GM19372 (cell line): ENCODE measurements at regions not wholly inside any gene's neighbourhood (a gene's known extent, or its start where the extent isn't known, plus 50 kb on each side); places are given as distances from the start of the nearest gene placed in this dataset.

Experiments
- ATAC-seq: cut with Tn5 transposase; IDR thresholded peaks from one replicate; pipeline ENCODE4 v1.9.1; 2021; ENCODE audit warnings: mild to moderate bottlenecking, low read depth, moderate library complexity; ENCODE audit not compliant: unreplicated experiment

GRCh38 chr12:85504164-85504563 lies 224.1 kb downstream of the ALX1 start:
- no peak for ATAC-seq

- ATAC-seq: no peak
These were observed 224.6 kb downstream of the ALX1 start for GRCh38 chr12:85504624-85505023.

- ATAC-seq: no peak
These were observed 227.4 kb downstream of the ALX1 start for GRCh38 chr12:85507456-85507855.

DNA sequence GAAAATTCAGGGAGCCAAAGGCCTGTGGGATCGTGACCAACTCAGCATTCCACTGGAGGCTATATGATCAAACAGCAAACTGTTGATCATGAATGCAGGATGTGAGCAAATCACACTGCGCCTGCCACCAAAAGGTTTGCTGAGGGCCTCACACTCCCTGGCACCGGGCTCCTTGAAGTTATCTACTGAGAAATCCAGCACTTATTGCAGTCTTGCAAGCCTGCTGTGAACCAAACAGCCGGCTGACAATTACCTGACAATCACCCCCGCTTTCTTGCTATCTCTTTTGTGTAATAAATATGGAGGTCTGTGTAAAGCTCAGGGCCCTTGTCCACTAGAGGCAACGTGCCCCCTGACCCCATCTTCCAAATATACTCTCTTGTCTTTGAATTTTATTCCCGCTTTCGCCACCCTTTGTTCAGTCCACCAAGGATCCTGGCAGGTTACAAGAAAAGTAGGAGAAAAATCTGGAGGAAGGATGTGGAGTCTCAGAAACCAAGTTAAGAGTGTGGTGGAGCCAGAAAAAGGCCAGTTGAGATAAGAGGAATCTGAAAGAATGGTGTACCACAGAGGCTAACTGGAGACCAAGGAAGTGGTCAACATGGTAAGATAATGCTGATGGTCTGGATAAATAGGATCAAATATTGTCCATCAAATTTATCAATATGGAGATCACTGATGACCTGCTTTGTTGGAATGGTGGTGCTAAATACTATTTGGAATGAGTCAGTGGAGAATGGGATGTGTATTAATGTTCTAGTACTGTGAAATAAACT lies 229.2 kb downstream of the ALX1 start:
- peak; percentile 20 for ATAC-seq

DNA sequence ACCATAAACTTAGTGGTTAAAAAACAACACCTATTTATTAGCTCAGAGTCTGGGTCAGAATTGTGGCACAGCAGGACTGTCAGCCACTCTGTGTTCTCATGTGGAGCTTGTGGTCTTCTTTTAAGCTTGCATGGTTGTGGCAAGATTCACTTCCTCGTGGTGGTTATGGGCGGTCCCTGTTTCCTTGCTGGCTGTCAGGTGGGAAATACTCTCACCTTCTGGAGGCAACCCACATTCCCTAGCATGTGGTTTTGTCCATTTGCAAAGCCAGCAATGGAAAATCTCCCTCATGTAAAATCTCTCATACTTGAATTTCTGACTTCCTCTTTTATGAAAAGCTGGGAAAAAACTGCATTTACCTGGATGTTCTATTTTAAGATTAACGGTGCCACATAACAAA lies 229.8 kb downstream of the ALX1 start:
- peak; percentile 82 for ATAC-seq

- ATAC-seq: no peak
These were observed 236.0 kb downstream of the ALX1 start for GRCh38 chr12:85516039-85516438.

DNA sequence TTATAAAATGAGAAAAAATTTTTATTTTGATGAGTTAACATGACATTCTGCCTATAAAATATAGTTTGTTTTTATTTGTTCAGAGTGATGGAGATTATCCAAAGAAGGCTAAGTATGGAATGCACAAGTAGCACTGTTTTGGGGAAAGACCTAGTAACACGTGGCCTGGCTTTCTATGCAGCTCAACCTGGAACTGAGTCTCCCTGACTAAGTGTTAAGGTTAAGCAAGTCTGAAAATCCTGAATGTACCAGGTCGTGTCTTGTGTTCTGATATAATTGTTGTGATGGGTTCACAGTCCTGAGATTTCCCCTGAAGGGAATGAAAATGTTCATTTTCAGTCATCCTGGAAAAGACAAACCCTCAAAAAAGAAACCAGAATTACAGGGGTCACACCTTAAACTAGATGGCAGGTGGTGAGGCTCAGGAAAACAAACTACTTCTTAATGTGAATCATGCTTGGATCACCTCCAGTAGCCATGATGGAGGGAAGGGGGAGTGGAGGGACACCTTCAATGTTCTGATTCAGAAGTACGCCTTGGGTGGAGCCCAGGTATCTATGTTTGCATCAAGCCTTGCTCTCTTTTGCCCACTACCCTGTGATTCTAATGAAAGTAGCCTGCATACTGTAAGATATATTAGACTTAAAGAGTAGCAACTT lies 236.8 kb downstream of the ALX1 start:
- ATAC-seq: no peak

- no peak for ATAC-seq
These were observed 239.1 kb downstream of the ALX1 start for GRCh38 chr12:85519163-85519562.

- no peak for ATAC-seq
These were observed 243.2 kb downstream of the ALX1 start for GRCh38 chr12:85523197-85523596.

GRCh38 chr12:85527192-85527591 lies 247.2 kb downstream of the ALX1 start:
- peak; percentile 55 for ATAC-seq

GRCh38 chr12:85529896-85530295 lies 249.9 kb downstream of the ALX1 start:
- ATAC-seq: no peak

- ATAC-seq: no peak
These were observed 250.4 kb downstream of the ALX1 start for GRCh38 chr12:85530456-85530855.

GRCh38 chr12:85531341-85531740 lies 251.3 kb downstream of the ALX1 start:
- peak; percentile 87 for ATAC-seq

DNA sequence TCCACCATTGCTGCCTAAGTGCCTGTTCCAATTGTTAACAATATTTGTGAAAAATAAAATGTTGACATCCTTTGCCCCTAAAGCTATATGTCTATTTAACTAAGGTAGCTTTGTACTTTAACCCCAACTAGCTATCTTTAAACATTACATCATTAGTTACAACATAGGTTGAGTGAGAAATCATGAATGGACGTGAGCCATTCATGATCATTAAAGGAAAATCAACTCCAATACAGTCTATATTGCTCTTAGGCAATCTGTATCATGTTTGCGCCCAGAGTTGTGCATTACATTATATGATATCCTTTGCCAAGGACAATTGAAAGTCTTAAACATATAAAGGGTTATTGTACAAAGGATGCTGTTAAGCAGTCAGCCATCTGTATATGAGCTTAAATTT lies 269.6 kb downstream of the ALX1 start:
- no peak for ATAC-seq

GRCh38 chr12:85550924-85551323 lies 270.9 kb downstream of the ALX1 start:
- no peak for ATAC-seq

DNA sequence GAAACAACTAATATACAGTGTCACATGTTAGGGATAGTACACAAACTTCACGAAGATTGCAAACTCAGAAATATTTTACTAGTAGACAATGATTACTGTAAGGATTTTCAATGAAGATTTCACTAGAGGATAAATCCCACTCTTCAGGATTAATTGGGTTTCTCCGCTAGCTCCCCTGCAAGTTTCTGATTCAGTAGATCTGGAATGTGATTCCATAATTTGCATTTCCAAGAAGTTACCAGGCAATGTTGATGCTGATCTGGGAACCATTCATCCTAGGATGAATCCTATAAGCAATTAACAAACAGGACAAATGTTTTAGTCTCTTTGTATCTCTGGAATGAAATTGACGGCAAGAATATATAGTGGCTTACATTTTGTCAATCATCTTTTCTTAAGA lies 272.4 kb downstream of the ALX1 start:
- no peak for ATAC-seq

- ATAC-seq: no peak
These were observed 277.8 kb downstream of the ALX1 start for GRCh38 chr12:85557850-85558249.

- ATAC-seq: no peak
These were observed 277.5 kb downstream of the RASSF9 start for GRCh38 chr12:85558684-85559083.

GRCh38 chr12:85559127-85559526 lies 277.1 kb downstream of the RASSF9 start:
- no peak for ATAC-seq

DNA sequence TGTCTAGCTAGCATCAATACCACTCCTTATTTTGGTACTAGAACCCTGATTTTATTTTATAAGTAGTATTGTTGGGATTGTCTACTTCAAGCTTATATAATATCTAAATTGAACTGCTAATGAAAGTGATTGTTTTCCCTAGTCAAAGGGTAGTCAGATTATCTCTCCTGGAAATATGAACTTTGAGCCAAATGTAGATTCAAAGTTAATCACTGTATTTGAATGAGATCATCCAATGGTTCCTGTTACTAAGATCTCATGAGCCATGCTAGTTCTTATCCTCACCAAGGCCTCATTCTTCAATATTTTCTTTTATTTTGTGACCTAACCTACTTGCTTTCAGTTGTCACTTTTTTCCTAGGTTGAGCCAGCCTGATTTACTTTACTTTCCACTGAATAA lies 276.7 kb downstream of the RASSF9 start:
- no peak for ATAC-seq

DNA sequence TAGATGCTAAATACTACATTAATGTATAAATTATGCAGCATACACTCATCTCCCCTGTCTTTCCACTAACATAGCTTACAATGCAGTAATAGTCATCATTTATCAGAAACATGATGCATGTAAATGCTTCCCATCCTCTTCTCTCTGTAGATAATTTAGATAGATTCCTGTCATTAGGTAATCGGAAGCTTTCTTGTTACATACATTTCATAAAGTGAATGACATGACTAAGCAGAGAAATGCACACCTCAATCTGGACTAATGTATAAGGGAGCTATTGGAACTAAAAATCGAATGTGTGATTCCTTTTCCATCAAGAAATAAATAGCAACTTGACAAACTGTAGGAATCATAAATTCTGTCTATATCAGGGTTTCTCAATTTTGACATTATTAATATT lies 273.4 kb downstream of the RASSF9 start:
- no peak for ATAC-seq

DNA sequence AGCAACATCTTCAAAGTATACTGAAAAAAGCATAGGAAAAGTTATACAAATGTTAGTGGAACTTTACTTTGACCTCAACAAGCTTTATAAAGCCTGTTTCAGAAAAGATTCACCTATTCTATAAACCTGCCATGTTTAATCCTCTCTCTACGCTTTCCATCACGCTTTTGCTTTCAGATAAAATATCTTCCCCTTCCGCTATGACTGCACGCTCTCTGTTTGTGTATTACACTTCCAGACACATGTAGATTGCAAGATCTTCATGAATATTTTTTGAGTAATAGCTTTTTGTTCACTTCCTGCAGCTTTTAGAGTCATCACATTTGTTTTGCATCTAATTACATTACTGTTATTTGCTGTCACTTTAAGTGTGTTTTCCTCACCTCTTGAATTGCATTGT lies 271.4 kb downstream of the RASSF9 start:
- no peak for ATAC-seq
